Eye (tissue), 1 donor: ENCODE measurements at regions not wholly inside any gene's neighbourhood (a gene's known extent, or its start where the extent isn't known, plus 50 kb on each side); places are given as distances from the start of the nearest gene placed in this dataset.

Source experiments
- DNase-seq: peaks from one replicate; pipeline ENCODE4 v3.0.0-alpha.2; 2015

DNA sequence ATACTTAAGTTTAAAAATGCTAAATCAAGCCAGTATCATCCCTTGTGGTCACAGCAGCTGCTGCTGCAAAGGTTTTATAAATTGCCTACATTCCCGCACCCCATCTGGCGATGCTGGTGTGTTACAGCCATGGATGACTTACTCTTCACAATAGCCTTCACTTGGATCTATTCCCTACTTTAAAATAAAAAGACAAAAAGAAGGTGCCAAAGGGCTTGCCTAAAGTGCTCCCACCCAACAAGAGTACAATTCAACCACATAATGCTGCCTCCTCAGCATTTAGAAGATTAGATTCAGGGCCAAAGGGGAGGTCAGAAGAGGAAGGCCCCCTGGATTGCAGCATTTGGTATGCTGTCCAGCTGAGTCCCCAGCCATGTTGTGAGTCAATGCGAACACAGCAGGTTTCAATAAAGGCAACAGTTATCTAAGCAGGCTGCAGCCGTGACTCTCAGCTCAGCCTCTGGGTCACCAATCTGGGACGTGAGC, 176.1 kb downstream of the DAD1 start:
- DNase-seq, result peak; percentile 76

DNA sequence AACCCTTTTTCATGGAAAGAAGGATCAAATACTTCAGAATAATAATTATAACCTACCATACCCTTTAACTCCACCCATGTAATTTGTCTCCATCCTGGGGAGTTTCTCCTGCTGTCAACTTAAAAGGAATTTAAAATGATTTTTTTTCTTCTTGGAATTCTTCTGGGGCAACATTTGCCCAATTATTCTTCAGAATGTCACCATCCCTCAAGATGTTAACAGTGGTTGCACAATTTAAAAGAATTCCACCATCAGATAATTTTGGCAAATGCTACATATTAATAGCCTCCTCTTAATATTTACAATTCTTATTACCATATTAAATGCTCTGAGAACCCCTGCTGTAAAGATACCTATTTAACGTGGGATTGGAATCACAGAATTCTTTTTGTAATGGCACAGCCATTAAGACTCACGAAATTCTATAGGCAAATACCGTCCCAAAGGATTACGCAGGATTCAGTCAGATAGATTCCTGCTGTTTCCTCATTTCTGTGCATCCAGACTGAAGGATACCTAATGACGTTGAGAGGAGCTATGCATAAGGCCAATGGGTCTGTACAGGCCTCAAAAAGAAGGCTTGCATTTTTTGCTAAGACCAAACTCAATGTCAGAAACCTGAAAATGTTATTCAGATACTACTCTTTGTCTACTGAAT, 177.5 kb downstream of the DAD1 start:
- DNase-seq, result peak; percentile 10

DNA sequence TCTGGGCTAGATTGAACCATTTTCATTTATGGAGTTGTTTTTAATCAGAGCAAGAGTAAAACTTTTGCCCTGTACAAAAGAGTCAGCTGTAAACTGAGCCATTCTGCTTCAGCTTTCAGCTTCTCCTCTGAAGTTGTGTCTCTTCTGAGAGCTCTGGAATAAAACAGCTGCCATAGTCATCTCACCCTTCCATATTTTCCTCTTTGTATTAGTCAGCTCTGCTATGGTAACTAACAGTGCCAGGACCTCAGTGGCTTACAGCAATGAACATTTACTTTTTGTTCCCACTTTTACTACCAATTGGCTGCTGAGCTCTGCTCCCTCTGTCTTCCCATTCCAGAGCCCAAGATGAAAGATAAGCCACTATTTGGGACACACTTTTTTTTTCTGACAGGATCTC, 178.5 kb downstream of the DAD1 start:
- DNase-seq, result no peak

GRCh38 chr14:22409006-22409405, 180.0 kb downstream of the DAD1 start:
- no peak for DNase-seq

DNA sequence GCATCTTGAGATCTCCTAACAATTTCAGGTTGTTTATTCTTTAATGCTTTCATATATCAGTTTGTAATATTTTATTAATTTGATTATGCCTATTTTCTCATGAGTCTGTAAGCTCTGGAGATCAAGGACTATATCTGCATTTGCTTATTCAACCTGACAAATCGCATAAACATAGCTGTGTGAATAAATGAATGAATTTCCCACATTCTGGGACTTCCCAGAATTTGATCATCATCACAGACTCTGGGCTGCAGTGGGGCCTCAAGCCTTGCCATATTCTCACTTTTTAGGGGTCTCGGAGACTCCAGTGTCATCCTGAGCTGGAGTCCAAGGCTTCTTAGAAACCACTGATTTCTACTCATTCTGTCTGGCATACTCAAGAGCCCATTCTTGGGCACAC, 180.5 kb downstream of the DAD1 start:
- DNase-seq, result no peak

DNA sequence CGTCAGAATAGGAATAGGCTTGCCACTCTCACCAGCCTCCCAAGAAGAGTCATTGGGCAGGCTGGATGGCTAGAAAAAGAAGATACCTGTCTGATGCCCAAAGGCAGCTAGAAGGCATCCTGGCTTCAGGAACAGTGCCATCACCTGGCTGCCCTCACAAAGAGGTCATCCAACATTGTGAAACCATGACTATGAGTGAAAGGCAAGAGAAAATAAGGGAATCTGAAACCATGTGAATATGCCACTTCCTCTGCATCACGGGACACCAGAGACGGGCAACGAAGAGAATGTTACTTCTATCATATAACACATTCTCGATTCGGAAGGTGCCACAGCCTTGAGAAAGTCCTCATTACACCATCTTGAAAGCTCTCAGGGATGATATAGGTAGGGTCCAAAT, 182.0 kb downstream of the DAD1 start:
- no peak for DNase-seq

GRCh38 chr14:22405201-22405600, 183.8 kb downstream of the DAD1 start:
- DNase-seq, result no peak

DNA sequence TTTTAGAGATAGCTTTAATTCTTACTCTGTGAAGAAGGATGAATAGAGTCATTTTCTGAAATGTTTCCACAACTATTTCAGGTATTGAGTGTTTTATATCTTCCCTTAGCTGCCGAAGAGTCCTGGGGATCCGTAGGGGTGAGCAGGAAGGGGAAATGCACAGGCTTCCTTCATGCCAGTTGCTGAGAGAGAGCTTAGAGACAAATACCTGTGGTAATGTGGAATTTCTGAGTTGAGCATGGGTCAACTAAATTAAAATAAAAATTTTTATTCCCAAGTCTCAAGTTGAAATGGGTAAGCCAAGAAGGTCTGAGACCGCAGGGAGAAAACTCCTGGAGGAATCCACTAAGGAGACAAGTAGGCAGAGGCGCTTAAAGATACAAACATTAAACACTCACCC, 185.7 kb downstream of the DAD1 start:
- no peak for DNase-seq

GRCh38 chr14:22400655-22401259, 188.3 kb downstream of the DAD1 start:
- DNase-seq, result no peak

GRCh38 chr14:22399776-22400175, 189.2 kb downstream of the DAD1 start:
- no peak for DNase-seq

DNA sequence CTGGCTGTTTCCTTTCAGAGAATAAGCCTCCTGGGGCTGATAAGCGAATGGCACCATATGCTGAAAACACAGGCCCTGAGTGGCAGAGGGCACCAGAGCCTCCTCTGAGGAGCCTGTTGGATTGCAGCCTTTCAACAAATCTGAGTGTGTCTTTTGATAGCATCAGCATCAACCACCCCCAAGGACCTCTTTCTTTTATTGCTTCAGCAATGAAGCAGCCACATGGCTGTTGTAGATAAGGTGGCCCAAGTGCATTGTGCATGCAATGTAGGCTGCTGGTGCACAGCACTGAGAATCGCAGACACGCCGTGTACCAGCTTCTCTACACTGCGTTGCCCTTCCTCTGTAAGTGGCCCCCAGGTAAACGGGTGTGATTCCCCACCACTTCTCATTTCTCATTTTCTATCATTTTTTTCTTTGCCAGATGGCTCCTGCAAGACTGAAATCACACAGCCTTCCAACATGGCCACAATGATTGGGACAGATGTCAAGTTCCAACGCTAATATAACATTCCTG, 191.7 kb downstream of the DAD1 start:
- DNase-seq, result no peak

DNA sequence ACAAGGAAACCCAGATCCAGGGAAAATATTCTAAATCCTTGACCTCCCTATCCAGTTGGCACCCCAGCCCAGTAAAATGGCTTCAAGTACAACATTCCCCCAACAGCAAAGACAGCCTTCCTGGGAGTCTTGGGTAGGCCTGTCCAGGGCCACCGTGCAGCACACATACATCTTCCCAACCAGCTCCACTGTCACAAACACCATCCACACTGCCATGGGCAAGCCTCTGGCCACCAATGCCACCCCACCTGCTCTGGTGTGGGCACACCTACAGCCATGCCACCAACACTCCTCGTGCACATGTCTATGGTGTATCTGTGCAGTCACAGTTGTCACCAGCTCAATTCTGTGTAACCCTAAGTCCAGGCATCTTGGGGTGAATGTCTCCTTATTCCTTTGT, 193.2 kb downstream of the DAD1 start:
- DNase-seq, result no peak

GRCh38 chr14:22394616-22395015, 194.4 kb downstream of the DAD1 start:
- no peak for DNase-seq

DNA sequence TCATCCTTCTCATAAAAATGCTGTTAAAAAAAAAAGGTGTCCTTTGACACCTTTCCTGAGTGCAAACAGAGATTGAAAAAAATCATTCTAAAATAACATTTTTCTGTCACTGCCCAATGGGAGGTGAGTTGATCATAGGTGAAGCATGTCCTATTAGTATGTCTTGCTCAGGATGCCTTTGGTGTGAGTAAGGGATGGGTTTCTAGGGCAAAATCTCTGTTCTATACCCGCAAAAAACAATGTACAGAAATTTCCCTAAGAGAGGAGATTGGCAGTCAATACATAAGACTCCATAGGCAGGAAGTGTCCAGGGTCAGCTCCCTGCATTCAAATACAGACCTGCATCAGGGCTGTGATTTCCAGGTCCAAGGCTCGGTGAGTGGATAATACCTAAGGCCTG, 195.2 kb downstream of the DAD1 start:
- DNase-seq, result no peak

- peak; percentile 85 for DNase-seq
These were observed 197.0 kb downstream of the DAD1 start for GRCh38 chr14:22391908-22392565.

GRCh38 chr14:22390824-22391461, 198.1 kb downstream of the DAD1 start:
- no peak for DNase-seq

GRCh38 chr14:22390195-22390594, 198.8 kb downstream of the DAD1 start:
- no peak for DNase-seq

GRCh38 chr14:22388669-22389595, 200.1 kb downstream of the DAD1 start:
- DNase-seq, result no peak

- DNase-seq, result no peak
These were observed 201.2 kb downstream of the DAD1 start for GRCh38 chr14:22387776-22388241.

DNA sequence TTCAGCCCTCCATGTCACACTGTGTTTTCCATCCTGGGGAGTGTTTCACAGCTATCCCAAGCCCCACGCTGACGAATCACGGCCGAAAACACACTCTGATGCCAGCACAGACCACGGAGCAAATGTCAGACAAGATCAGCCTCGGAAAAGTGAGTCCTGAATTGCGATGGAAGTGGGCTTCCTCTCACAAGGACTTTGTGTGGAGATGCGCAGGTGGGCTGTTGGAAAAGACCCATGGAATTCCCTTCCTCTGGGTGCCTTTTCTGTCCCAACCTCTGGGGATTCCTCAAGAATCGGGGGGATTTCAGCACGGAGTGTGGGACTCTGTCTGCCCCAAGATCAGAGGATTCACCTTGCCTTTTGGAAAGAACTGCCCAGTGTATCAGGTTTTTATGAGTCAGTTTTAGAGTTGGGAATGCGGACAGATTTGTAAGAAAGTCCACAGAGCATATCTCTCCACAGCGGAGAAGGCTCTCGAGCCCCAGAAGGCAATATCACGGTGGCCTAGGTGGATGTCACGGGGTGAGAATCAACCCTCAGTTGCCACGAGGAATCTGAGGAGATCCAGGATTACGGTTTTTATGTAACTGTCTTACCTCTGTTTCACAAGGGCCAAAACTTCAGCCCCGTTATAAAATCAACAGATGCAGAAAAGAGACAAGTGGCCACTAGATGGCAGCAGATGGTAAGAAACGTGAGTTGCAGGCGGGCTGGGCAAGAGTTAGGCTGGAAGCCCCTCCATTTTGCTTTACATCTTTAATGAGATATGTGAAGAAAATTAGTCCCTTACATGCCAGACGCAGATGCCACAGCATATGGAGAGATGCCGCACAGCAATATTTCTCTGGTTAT, 201.9 kb downstream of the DAD1 start:
- DNase-seq, result peak; percentile 97

GRCh38 chr14:22384974-22385526, 204.0 kb downstream of the DAD1 start:
- no peak for DNase-seq
